Naive thymus-derived CD4-positive, alpha-beta T cell (primary cell): ENCODE measurements at regions not wholly inside any gene's neighbourhood (a gene's known extent, or its start where the extent isn't known, plus 50 kb on each side); places are given as distances from the start of the nearest gene placed in this dataset.

Experiments used
- ATAC-seq: fragments of 150-1000 bp; cut with Tn5 transposase; 2 replicates; pipeline ENCODE4 v1.10.0; 2021; ENCODE audit warnings: mild to moderate bottlenecking, moderate library complexity
- CTCF ChIA-PET: fragments of 350-600 bp; sonication (Branson Sonifier 250); formaldehyde crosslinking; loops from one replicate; lab custom pipeline; 2021; ENCODE audit warnings: antibody characterized with exemption; lab: Charles Lee
- POLR2A ChIA-PET: fragments of 350-600 bp; sonication (Branson Sonifier 250); formaldehyde crosslinking; loops from one replicate; lab custom pipeline; 2021; ENCODE audit warnings: antibody characterized with exemption, inconsistent platforms; lab: Charles Lee
- DNase-seq, 9 donors: peaks; one replicate each; pipeline versions ENCODE4 v3.0.0 to v3.0.0-alpha.2; 2020 to 2022; ENCODE audit warnings: mixed read lengths in 1 of 9
- H3K27ac ChIP-seq: one replicate; pipeline ENCODE4 v1.7.0; 2013; ENCODE audit warnings: mild to moderate bottlenecking, low read depth, low read length, moderate library complexity
- H3K27me3 ChIP-seq, 2 donors: one replicate each; pipeline ENCODE4 v1.7.0; 2013; ENCODE audit warnings: low read length in 2 of 2, mild to moderate bottlenecking in 2 of 2, moderate library complexity in 2 of 2; ENCODE audit not compliant: control insufficient read depth in 2 of 2, insufficient read depth in 2 of 2
- H3K36me3 ChIP-seq, 3 experiments: 1 replicate in 2 of 3; 2 replicates in 1 of 3; pipeline ENCODE4 v1.7.0; 2013; ENCODE audit warnings: low read length in 3 of 3, mild to moderate bottlenecking in 3 of 3, moderate library complexity in 1 of 3; ENCODE audit not compliant: insufficient read depth in 3 of 3, control insufficient read depth in 2 of 3
- H3K4me1 ChIP-seq, 2 donors: one replicate each; pipeline ENCODE4 v1.7.0; 2013; ENCODE audit warnings: low read length in 2 of 2, mild to moderate bottlenecking in 2 of 2, moderate library complexity in 1 of 2; ENCODE audit not compliant: control insufficient read depth in 2 of 2, insufficient read depth in 2 of 2
- H3K4me3 ChIP-seq: 2 replicates; pipeline ENCODE4 v1.7.0; 2013; ENCODE audit warnings: mild to moderate bottlenecking, low read length
- H3K9me3 ChIP-seq, 3 experiments: 1 replicate in 2 of 3; 2 replicates in 1 of 3; pipeline ENCODE4 v1.7.0; 2013; ENCODE audit warnings: low read length in 3 of 3; ENCODE audit not compliant: control insufficient read depth in 2 of 3
- H3K27ac Mint-ChIP-seq, 9 donors: one replicate each; pipeline ENCODE4 v1.8.0; 2020 to 2022; ENCODE audit warnings: mixed read lengths in 9 of 9, mild to moderate bottlenecking in 8 of 9, moderate library complexity in 5 of 9, inconsistent platforms in 2 of 9
- H3K27me3 Mint-ChIP-seq, 5 donors: one replicate each; pipeline ENCODE4 v1.8.0; 2021 to 2022; ENCODE audit warnings: mixed read lengths in 5 of 5, mild to moderate bottlenecking in 1 of 5
- H3K36me3 Mint-ChIP-seq, 5 donors: one replicate each; pipeline ENCODE4 v1.8.0; 2020 to 2022; ENCODE audit warnings: mixed read lengths in 5 of 5, mild to moderate bottlenecking in 3 of 5, inconsistent platforms in 1 of 5
- H3K4me1 Mint-ChIP-seq, 7 donors: one replicate each; pipeline ENCODE4 v1.8.0; 2020 to 2022; ENCODE audit warnings: mixed read lengths in 7 of 7, mild to moderate bottlenecking in 3 of 7, inconsistent platforms in 1 of 7
- H3K4me3 Mint-ChIP-seq, 10 donors: one replicate each; pipeline ENCODE4 v1.8.0; 2020 to 2022; ENCODE audit warnings: mild to moderate bottlenecking in 10 of 10, mixed read lengths in 10 of 10, moderate library complexity in 6 of 10, inconsistent platforms in 2 of 10
- H3K9me3 Mint-ChIP-seq, 11 donors: one replicate each; pipeline ENCODE4 v1.8.0; 2020 to 2022; ENCODE audit warnings: mixed read lengths in 11 of 11, mild to moderate bottlenecking in 4 of 11, inconsistent platforms in 1 of 11, moderate library complexity in 1 of 11
- intact Hi-C, 2 donors: fragments of 100-400 bp; cut with micrococcal nuclease; formaldehyde crosslinking; loops; one replicate each; pipeline ENCODE4 v1.15.1; 2023

DNA sequence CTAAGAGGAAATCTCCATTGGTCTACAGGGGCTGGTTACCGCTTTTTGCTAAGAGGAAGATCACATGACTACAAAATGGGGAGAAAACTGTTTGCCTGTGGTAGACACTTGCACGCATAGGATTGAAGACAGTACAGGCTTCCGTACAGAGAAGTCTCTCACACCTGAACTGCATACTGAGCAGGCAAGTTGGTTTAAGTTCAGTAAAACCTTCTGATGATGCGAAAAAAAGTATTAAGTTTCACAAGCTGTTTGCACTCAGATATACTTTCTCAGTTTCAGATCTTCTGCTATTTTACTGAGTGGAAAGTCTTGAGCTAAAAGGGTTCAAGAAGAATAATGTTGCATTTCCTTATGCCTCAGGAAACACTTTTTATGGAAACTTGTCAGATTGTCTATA is 292.2 kb upstream of the MC4R start:
- no peaks in the 10 kb centered on the region for H3K4me1 ChIP-seq
- CTCF ChIA-PET: no interaction called here
- DNase-seq (no peak), ATAC-seq (no peak)
- POLR2A ChIA-PET: no interaction called here
- H3K36me3 ChIP-seq: no peaks in the 10 kb centered on the region
- H3K36me3 Mint-ChIP-seq: no peaks in the 10 kb centered on the region
- intact Hi-C loops: no loop called here
- H3K27me3 Mint-ChIP-seq: no peaks in the 10 kb centered on the region
- H3K27ac Mint-ChIP-seq: no peak overlapping the region
- H3K9me3 ChIP-seq: no peaks in the 10 kb centered on the region
- no peak overlapping the region for H3K4me3 Mint-ChIP-seq
- H3K27me3 ChIP-seq: no peaks in the 10 kb centered on the region
- H3K27ac ChIP-seq: no peak overlapping the region
- H3K4me1 Mint-ChIP-seq: no peaks in the 10 kb centered on the region
- no peak overlapping the region for H3K4me3 ChIP-seq
- H3K9me3 Mint-ChIP-seq: peaks cover 0 to 16% (median 2%) of the 10 kb centered on the region in 11 donors

DNA sequence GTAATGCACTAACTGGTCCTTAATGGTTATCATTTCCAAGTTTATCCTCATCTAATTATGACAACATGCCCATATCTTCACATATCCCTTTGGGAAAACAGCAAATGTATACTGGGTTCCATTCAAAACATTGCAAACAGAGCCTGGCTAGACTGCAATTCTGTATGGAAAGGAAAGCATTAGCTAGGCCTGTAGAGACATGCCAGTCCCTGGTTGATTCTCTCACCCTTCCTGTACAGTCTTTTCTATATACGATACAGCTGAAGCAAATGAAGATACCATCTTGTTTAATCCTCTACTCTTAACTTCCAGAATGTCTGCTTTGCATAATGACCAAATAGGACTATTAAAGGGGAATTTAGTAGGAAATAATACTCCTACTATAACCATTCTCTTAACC is 294.4 kb upstream of the MC4R start:
- POLR2A ChIA-PET: no interaction called here
- Mint-ChIP-seq H3K4me1 (no peaks in the 10 kb centered on the region), H3K27ac (no peak overlapping the region), H3K4me3 (no peak overlapping the region), H3K27me3 (no peaks in the 10 kb centered on the region), H3K36me3 (no peaks in the 10 kb centered on the region), H3K9me3 (peaks cover 0 to 8% (median 4%) of the 10 kb centered on the region in 11 donors)
- no peaks in the 10 kb centered on the region for H3K27me3 ChIP-seq
- CTCF ChIA-PET: no interaction called here
- intact Hi-C loops: no loop called here
- no peaks in the 10 kb centered on the region for H3K9me3 ChIP-seq
- H3K4me3 ChIP-seq: no peak overlapping the region
- no peak for DNase-seq
- no peak overlapping the region for H3K27ac ChIP-seq
- H3K36me3 ChIP-seq: no peaks in the 10 kb centered on the region
- no peak for ATAC-seq
- no peaks in the 10 kb centered on the region for H3K4me1 ChIP-seq

DNA sequence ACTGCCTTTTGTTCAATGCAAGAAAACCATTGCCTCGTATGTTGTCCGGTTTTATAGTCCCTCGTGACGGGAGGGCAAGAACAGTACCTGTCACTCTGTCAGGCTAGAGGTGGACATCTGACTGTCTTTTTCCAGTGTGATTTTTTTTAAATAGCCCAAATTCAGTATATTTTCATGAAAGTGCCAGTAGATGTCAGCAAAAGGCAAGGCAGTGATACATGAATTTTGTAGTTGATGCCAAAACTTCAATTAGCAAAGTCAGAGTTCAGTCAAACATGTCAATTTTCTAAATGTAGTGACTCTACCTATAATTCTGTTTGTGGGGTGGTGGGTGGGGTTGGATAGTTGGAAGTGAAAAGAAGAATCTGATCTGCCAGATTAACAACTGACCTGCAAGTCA is 296.0 kb upstream of the MC4R start:
- Histone ChIP-seq H3K36me3 (no peaks in the 10 kb centered on the region), H3K4me1 (no peaks in the 10 kb centered on the region), H3K27me3 (no peaks in the 10 kb centered on the region), H3K4me3 (no peak overlapping the region), H3K27ac (no peak overlapping the region), H3K9me3 (no peaks in the 10 kb centered on the region)
- ATAC-seq (no peak), DNase-seq (no peak)
- H3K27me3 Mint-ChIP-seq: no peaks in the 10 kb centered on the region
- H3K9me3 Mint-ChIP-seq: peaks cover 0 to 8% (median 4%) of the 10 kb centered on the region in 11 donors
- H3K4me3 Mint-ChIP-seq: no peak overlapping the region
- H3K4me1 Mint-ChIP-seq: no peaks in the 10 kb centered on the region
- intact Hi-C loops: no loop called here
- CTCF ChIA-PET: no interaction called here
- H3K27ac Mint-ChIP-seq: no peak overlapping the region
- POLR2A ChIA-PET: no interaction called here
- H3K36me3 Mint-ChIP-seq: no peaks in the 10 kb centered on the region

DNA sequence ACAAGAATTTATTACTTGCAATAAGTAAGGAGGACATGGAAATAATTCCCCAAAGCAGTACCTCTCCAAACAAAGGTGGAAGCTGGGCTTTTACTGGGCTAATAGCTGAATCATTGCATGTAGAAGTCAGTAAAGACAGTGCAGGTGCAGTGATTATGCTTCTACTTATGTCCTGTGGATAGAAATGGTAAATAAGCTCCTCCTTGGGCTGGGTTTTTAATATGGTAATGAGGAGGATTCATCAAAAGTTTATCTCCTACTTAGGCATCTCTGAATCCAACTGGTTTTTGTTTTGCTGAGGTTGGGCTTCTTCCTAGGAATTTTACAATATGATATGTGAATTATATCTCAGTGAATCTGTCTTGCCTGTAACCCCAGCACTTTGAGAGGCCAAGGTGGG is 297.4 kb upstream of the MC4R start:
- ChIA-PET POLR2A (no interaction called here), CTCF (no interaction called here)
- Histone ChIP-seq H3K36me3 (no peaks in the 10 kb centered on the region), H3K27me3 (no peaks in the 10 kb centered on the region), H3K9me3 (no peaks in the 10 kb centered on the region), H3K4me1 (no peaks in the 10 kb centered on the region), H3K27ac (no peak overlapping the region), H3K4me3 (no peak overlapping the region)
- no peak for ATAC-seq
- no peaks in the 10 kb centered on the region for H3K4me1 Mint-ChIP-seq
- H3K36me3 Mint-ChIP-seq: no peaks in the 10 kb centered on the region
- DNase-seq: no peak
- H3K27ac Mint-ChIP-seq: no peak overlapping the region
- intact Hi-C loops: loop anchor here in 1 of 2 donors (10.0 kb wide), 1 partner anchor 55 kb away; no protein-coding TSS in a partner anchor
- no peak overlapping the region for H3K4me3 Mint-ChIP-seq
- no peaks in the 10 kb centered on the region for H3K27me3 Mint-ChIP-seq
- peaks cover 0 to 4% (median 0%) of the 10 kb centered on the region in 11 donors for H3K9me3 Mint-ChIP-seq

DNA sequence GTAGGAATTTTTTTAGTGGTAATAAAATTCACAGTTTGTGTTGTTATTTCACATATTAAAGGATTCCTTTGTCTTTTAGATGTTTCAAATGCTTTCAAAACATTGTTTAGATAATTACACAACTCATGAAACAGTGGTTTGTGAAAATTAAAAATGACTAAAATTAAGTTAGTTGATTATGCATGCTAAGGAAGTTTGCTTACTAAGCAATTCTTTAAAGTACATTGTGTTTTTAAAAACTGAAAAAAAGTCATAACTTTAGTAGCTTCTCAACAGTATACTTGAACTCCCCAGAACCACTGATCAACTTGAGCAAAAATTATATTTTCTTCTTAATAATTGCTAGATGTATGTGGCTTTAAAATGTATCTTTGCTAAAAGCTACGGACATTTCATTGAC is 298.4 kb upstream of the MC4R start:
- Mint-ChIP-seq H3K4me3 (no peak overlapping the region), H3K36me3 (no peaks in the 10 kb centered on the region), H3K4me1 (no peaks in the 10 kb centered on the region), H3K9me3 (peaks cover 0 to 4% (median 0%) of the 10 kb centered on the region in 11 donors), H3K27me3 (no peaks in the 10 kb centered on the region), H3K27ac (no peak overlapping the region)
- H3K27me3 ChIP-seq: no peaks in the 10 kb centered on the region
- ATAC-seq: no peak
- intact Hi-C loops: loop anchor here in 1 of 2 donors (10.0 kb wide), 1 partner anchor 56 kb away; no protein-coding TSS in a partner anchor
- ChIA-PET CTCF (no interaction called here), POLR2A (no interaction called here)
- DNase-seq: no peak
- H3K4me1 ChIP-seq: no peaks in the 10 kb centered on the region
- no peak overlapping the region for H3K4me3 ChIP-seq
- H3K9me3 ChIP-seq: no peaks in the 10 kb centered on the region
- H3K27ac ChIP-seq: no peak overlapping the region
- H3K36me3 ChIP-seq: no peaks in the 10 kb centered on the region

DNA sequence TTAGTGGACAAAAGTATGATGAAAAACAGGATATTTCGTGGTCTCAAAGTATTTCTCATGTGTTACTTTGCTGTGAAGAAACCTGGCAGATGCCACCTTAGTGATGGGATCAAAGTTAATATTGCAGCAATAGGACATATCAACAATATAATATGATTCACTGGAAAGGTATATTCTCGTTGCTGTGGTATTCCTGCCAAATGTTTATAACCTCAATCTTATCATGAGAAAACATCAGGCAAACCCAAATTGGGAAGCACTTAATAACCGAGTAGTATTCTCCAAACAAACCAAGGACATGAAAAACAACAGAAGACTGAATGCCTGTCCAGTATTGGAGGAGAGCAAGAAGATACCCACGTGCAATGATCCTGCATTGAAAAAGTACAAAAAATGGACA is 302.6 kb upstream of the MC4R start:
- H3K9me3 ChIP-seq: no peaks in the 10 kb centered on the region
- no peak overlapping the region for H3K4me3 ChIP-seq
- no peaks in the 10 kb centered on the region for H3K36me3 ChIP-seq
- H3K27ac ChIP-seq: no peak overlapping the region
- H3K36me3 Mint-ChIP-seq: no peaks in the 10 kb centered on the region
- H3K4me1 Mint-ChIP-seq: no peaks in the 10 kb centered on the region
- no peaks in the 10 kb centered on the region for H3K27me3 Mint-ChIP-seq
- no peaks in the 10 kb centered on the region for H3K27me3 ChIP-seq
- intact Hi-C loops: loop anchor here in 1 of 2 donors (10.0 kb wide), 1 partner anchor 60 kb away; no protein-coding TSS in a partner anchor
- ChIA-PET POLR2A (no interaction called here), CTCF (no interaction called here)
- ATAC-seq (no peak), DNase-seq (no peak)
- no peak overlapping the region for H3K27ac Mint-ChIP-seq
- H3K4me3 Mint-ChIP-seq: no peak overlapping the region
- no peaks in the 10 kb centered on the region for H3K4me1 ChIP-seq
- peaks cover 0 to 2% (median 0%) of the 10 kb centered on the region in 11 donors for H3K9me3 Mint-ChIP-seq

DNA sequence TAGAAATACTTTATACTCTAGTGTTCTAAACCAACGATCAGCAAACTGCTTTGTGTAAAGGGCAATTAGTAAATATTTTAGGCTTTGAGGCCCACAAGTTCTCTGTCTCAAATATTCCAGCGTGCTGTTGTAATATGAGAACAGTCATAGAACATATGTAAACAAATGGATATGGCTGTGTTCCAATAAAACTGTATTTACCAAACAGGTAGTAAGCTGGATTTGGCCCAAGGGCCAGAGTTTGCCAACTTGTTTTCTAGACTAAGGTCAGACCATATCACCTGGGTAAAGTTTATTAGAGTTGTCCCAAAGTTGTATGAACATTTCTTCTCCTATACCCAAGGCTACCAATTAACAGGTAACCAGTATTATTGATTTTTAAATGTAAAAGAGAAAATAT is 303.2 kb upstream of the MC4R start:
- H3K36me3 ChIP-seq: no peaks in the 10 kb centered on the region
- Mint-ChIP-seq H3K4me1 (no peaks in the 10 kb centered on the region), H3K9me3 (no peaks in the 10 kb centered on the region), H3K27me3 (no peaks in the 10 kb centered on the region), H3K36me3 (no peaks in the 10 kb centered on the region), H3K4me3 (no peak overlapping the region), H3K27ac (no peak overlapping the region)
- CTCF ChIA-PET: no interaction called here
- POLR2A ChIA-PET: no interaction called here
- ATAC-seq: no peak
- no peaks in the 10 kb centered on the region for H3K9me3 ChIP-seq
- no peak overlapping the region for H3K4me3 ChIP-seq
- no peak overlapping the region for H3K27ac ChIP-seq
- no peaks in the 10 kb centered on the region for H3K27me3 ChIP-seq
- intact Hi-C loops: loop anchor here in 1 of 2 donors (10.0 kb wide), 1 partner anchor 61 kb away; no protein-coding TSS in a partner anchor
- no peak for DNase-seq
- no peaks in the 10 kb centered on the region for H3K4me1 ChIP-seq
